Esophagus squamous epithelium (tissue), 5 donors: ENCODE measurements at regions not wholly inside any gene's neighbourhood (a gene's known extent, or its start where the extent isn't known, plus 50 kb on each side); places are given as distances from the start of the nearest gene placed in this dataset.

Experiments
- DNase-seq: peaks from one replicate; lab custom pipeline; 2025; lab: John Stamatoyannopoulos, UW
- H3K27ac ChIP-seq, 4 donors: fragments of 200-600 bp; sonication (generic); one replicate each; pipeline ENCODE4 v1.5.1; 2016 to 2019; ENCODE audit warnings: mild to moderate bottlenecking in 1 of 4
- H3K27me3 ChIP-seq, 4 donors: fragments of 200-600 bp; sonication (generic); 1 replicate in 3 of 4; 2 replicates in 1 of 4; pipeline versions ENCODE4 v1.5.1 to v1.6.0; 2017 to 2021; ENCODE audit warnings: antibody characterized with exemption in 1 of 4
- H3K36me3 ChIP-seq, 3 donors: fragments of 200-600 bp; sonication (generic); one replicate each; pipeline ENCODE4 v1.5.1; 2016 to 2019
- H3K4me1 ChIP-seq, 3 donors: fragments of 200-600 bp; sonication (generic); one replicate each; pipeline ENCODE4 v1.5.1; 2017 to 2019
- H3K4me3 ChIP-seq, 4 donors: fragments of 200-600 bp; sonication (generic); 1 replicate in 3 of 4; 2 replicates in 1 of 4; pipeline ENCODE4 v1.5.1; 2016 to 2019; ENCODE audit warnings: mild to moderate bottlenecking in 2 of 4, moderate library complexity in 1 of 4
- H3K9me3 ChIP-seq, 3 donors: fragments of 200-600 bp; sonication (generic); one replicate each; pipeline ENCODE4 v1.5.1; 2016 to 2019
- POLR2A ChIP-seq, 4 donors: fragments of 450-650 bp; IDR thresholded peaks; one replicate each; pipeline ENCODE4 v1.6.1; 2017; ENCODE audit warnings: antibody characterized with exemption in 4 of 4, mild to moderate bottlenecking in 4 of 4, moderate library complexity in 3 of 4
- WGBS, 2 donors: methylation state at CpG; one replicate each; pipeline ENCODE4 v1.1.5; 2018; 5-methylcytosine and 5-hydroxymethylcytosine counted together
- intact Hi-C: fragments of 100-400 bp; cut with DNase I; formaldehyde crosslinking; loops from one replicate; pipeline ENCODE4 v1.15.0; 2022
- TF ChIP-seq, protein P1 (sequence below), 6 experiments: fragments of 450-650 bp in 4 of 6; fragments of 200-600 bp in 2 of 6; sonication (generic) in 2 of 6; IDR thresholded peaks; one replicate each; pipeline ENCODE4 v1.5.1; 2016 to 2019; ENCODE audit warnings: antibody characterized with exemption in 6 of 6, mild to moderate bottlenecking in 4 of 6, moderate library complexity in 4 of 6
- donor health status: DM: yes; HTN: yes; CAD: no.

DNA sequence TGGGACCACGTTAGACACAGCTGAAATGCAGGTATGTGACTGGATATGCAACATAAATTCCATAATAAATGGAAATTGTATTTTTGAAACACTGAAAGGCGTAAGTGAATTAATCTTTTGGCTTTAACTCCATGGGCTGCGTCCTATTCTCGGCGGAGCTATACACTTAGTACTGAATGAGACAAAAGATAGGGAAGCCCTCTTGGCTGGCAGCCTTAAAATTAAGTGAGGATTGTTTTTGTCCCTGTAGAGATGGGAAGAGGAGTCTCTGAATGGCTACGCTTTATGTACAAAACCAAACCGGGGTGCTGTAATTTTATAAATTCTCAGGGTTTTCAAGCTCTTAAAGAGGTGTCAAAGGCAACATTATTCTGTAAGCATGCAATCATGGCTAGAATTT, 429.8 kb downstream of the QKI start:
- peaks cover 0 to 8% (median 0%) of the 10 kb centered on the region in 3 donors for H3K4me1 ChIP-seq
- no peaks in the 10 kb centered on the region for H3K27me3 ChIP-seq
- DNase-seq: no peak
- no peak overlapping the region for H3K4me3 ChIP-seq
- H3K27ac ChIP-seq: no peak overlapping the region
- intact Hi-C loops: no loop called here
- 88 to 96% methylated on average over 7 of the region's 7 CpGs for WGBS, 2 donors
- H3K9me3 ChIP-seq: no peaks in the 10 kb centered on the region
- TF ChIP-seq, protein P1, sequence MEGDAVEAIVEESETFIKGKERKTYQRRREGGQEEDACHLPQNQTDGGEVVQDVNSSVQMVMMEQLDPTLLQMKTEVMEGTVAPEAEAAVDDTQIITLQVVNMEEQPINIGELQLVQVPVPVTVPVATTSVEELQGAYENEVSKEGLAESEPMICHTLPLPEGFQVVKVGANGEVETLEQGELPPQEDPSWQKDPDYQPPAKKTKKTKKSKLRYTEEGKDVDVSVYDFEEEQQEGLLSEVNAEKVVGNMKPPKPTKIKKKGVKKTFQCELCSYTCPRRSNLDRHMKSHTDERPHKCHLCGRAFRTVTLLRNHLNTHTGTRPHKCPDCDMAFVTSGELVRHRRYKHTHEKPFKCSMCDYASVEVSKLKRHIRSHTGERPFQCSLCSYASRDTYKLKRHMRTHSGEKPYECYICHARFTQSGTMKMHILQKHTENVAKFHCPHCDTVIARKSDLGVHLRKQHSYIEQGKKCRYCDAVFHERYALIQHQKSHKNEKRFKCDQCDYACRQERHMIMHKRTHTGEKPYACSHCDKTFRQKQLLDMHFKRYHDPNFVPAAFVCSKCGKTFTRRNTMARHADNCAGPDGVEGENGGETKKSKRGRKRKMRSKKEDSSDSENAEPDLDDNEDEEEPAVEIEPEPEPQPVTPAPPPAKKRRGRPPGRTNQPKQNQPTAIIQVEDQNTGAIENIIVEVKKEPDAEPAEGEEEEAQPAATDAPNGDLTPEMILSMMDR (IDR thresholded peaks at IDR 0.05): no peak
- no peak for TF ChIP-seq POLR2A (IDR thresholded peaks at IDR 0.05)
- no peaks in the 10 kb centered on the region for H3K36me3 ChIP-seq

DNA sequence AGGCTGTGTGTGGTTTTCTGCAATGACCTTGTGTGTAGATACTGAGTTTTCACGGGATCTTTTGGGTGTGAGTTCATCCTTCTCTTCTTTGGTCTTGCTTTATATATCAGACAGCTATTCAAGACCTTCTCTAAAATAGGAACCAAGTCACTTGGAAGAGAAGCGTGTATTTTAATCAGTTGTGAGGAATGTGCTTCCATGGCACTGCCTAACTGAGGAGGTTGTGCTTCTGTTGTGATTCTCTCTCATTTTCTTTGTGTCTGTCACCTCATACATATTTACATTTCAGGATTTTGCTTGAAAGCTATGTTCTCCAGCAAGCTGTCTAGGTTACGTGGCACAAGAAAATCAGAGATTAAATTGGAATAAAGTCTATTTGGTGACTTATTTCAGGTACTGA, 428.7 kb downstream of the QKI start:
- no peaks in the 10 kb centered on the region for H3K36me3 ChIP-seq
- intact Hi-C loops: no loop called here
- H3K27ac ChIP-seq: no peak overlapping the region
- no peaks in the 10 kb centered on the region for H3K9me3 ChIP-seq
- no peak overlapping the region for H3K4me3 ChIP-seq
- H3K4me1 ChIP-seq: peaks cover 0 to 8% (median 0%) of the 10 kb centered on the region in 3 donors
- WGBS, 2 donors: 42 to 57% methylated on average over 3 of the region's 3 CpGs
- no peaks in the 10 kb centered on the region for H3K27me3 ChIP-seq
- TF ChIP-seq, protein P1 (IDR thresholded peaks at IDR 0.05): no peak
- no peak for TF ChIP-seq POLR2A (IDR thresholded peaks at IDR 0.05)
- DNase-seq: no peak

DNA sequence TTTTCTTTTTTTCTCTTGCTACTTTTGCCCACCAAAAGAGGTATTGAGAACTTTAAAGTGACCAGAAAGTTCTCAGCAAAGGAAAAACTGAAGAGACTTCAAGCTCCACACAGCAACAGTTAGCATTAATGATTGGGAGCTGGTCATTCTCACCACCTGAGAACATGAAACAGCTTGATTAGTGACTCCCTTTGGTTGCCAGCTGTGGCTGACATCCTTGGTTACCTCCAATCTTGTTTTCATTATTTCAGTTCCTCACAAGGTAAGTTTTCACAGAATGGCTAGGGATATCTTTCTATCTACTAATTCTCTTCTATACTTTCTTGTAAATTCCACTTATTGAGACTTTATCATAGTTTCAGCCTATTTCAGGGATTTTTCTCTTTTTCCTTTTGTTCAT, 427.9 kb downstream of the QKI start:
- TF ChIP-seq POLR2A (IDR thresholded peaks at IDR 0.05): no peak
- TF ChIP-seq, protein P1 (IDR thresholded peaks at IDR 0.05): no peak
- Histone ChIP-seq H3K4me3 (no peak overlapping the region), H3K27me3 (no peaks in the 10 kb centered on the region), H3K9me3 (no peaks in the 10 kb centered on the region), H3K27ac (no peak overlapping the region), H3K4me1 (peaks cover 0 to 14% (median 0%) of the 10 kb centered on the region in 3 donors), H3K36me3 (no peaks in the 10 kb centered on the region)
- no peak for DNase-seq
- intact Hi-C loops: no loop called here

DNA sequence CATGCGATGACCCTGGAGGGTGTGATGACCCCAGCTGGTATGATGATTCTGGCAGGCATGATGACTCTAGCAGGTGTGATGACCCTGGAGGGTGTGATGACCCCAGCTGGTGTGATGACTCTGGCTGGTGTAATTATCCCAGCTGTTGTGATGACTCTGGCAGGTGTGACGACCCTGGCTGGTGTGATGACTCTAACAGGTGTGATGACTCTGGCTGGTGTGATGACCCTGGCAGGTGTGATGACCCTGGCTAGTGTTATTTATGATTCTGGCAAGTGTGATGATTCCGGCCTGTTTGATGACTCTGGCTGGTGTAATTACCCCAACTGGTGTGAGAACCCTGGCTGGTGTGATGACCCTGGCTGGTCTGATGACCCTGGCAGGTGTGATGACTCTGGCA, 427.2 kb downstream of the QKI start:
- H3K36me3 ChIP-seq: no peaks in the 10 kb centered on the region
- DNase-seq: no peak
- 68 to 72% methylated on average over 2 to 3 of the region's 3 CpGs for WGBS, 2 donors

DNA sequence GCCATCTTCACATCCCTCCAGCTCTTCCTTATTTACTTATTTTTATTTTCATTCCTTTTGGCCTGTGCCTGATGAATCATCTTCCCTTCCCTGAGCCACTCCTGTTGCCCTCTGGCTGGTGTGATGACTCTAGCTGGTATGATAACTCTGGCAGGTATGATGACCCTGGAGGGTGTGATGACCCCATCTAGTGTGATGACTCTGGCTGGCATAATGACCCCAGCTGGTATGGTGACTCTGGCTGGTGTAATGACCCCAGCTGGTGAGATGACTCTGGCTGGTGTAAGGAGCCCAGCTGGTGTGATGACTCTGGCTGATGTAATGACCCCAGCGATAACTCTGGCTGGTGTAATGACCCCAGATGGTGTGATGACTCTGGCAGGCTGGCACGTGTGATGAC, 426.8 kb downstream of the QKI start:
- no peaks in the 10 kb centered on the region for H3K27me3 ChIP-seq
- peaks cover 0 to 18% (median 0%) of the 10 kb centered on the region in 3 donors for H3K4me1 ChIP-seq
- H3K4me3 ChIP-seq: no peak overlapping the region
- intact Hi-C loops: no loop called here
- H3K36me3 ChIP-seq: no peaks in the 10 kb centered on the region
- no peaks in the 10 kb centered on the region for H3K9me3 ChIP-seq
- WGBS, 2 donors: 38% methylated on average over 2 of the region's 2 CpGs; no CpG with 5 or more reads in 1 of the 2 donors
- TF ChIP-seq, protein P1 (IDR thresholded peaks at IDR 0.05): no peak
- no peak for TF ChIP-seq POLR2A (IDR thresholded peaks at IDR 0.05)
- H3K27ac ChIP-seq: no peak overlapping the region
- DNase-seq: no peak

More for the DNA sequence above, 427.2 kb downstream of the QKI start:
- Histone ChIP-seq H3K9me3 (no peaks in the 10 kb centered on the region), H3K27ac (no peak overlapping the region), H3K4me1 (peaks cover 0 to 18% (median 0%) of the 10 kb centered on the region in 3 donors), H3K27me3 (no peaks in the 10 kb centered on the region), H3K4me3 (no peak overlapping the region)
- intact Hi-C loops: no loop called here
- TF ChIP-seq, protein P1 (IDR thresholded peaks at IDR 0.05): no peak
- TF ChIP-seq POLR2A (IDR thresholded peaks at IDR 0.05): no peak
